ENCODE measurements at regions not wholly inside any gene's neighbourhood (a gene's known extent, or its start where the extent isn't known, plus 50 kb on each side); places are given as distances from the start of the nearest gene placed in this dataset.

DNA sequence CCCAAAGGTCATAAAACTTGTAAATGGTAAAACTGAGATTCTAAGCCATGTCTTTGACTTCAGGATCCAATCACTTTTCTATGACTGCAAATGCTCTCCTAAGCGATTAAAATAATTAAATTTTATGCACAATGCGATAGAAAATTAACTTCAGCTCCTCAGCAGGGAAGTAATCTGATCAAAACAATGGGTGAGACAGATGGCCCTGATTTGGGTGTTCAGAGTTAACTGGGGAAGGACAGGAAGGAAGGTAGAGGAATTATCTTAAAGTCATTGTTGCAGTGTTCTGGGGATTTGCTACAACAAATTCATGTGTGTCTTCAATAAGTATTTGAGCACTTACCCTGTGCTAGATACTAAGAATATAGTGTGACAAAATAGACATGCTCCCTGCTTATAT is 446.0 kb upstream of the MEX3C start:
- no peak overlapping the region for H3K4me3 ChIP-seq (ENCODE audit: low read depth, low read length)
- DNase-seq (ENCODE audit: low read depth) = no peak
- TF ChIP-seq, protein P1, sequence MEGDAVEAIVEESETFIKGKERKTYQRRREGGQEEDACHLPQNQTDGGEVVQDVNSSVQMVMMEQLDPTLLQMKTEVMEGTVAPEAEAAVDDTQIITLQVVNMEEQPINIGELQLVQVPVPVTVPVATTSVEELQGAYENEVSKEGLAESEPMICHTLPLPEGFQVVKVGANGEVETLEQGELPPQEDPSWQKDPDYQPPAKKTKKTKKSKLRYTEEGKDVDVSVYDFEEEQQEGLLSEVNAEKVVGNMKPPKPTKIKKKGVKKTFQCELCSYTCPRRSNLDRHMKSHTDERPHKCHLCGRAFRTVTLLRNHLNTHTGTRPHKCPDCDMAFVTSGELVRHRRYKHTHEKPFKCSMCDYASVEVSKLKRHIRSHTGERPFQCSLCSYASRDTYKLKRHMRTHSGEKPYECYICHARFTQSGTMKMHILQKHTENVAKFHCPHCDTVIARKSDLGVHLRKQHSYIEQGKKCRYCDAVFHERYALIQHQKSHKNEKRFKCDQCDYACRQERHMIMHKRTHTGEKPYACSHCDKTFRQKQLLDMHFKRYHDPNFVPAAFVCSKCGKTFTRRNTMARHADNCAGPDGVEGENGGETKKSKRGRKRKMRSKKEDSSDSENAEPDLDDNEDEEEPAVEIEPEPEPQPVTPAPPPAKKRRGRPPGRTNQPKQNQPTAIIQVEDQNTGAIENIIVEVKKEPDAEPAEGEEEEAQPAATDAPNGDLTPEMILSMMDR (IDR thresholded peaks at IDR 0.05; ENCODE audit: low read depth, low read length, missing control alignments) = no peak

DNA sequence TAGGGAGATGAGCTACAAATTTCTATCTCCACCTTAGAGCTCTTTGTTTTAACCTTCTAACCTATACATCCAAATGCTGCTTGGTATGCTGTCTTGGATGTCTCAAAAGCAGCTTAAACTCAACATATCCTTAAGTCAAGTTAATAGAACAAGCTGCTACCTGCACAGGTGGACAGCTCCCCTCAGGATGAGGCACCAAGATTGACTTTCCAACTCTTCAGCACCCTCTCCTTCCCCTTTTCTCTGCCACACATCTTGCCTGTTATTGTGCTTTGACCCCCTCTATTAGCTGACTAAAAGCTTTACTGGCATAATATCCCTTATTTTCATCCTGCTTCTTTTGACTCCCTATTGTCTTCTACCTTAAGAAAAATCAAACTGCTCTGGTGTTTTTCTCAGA is 448.1 kb upstream of the MEX3C start:
- H3K4me3 ChIP-seq (ENCODE audit: low read depth, low read length) = no peak overlapping the region
- no peak for DNase-seq (ENCODE audit: low read depth)
- TF ChIP-seq, protein P1 (IDR thresholded peaks at IDR 0.05; ENCODE audit: low read depth, low read length, missing control alignments) = no peak

DNA sequence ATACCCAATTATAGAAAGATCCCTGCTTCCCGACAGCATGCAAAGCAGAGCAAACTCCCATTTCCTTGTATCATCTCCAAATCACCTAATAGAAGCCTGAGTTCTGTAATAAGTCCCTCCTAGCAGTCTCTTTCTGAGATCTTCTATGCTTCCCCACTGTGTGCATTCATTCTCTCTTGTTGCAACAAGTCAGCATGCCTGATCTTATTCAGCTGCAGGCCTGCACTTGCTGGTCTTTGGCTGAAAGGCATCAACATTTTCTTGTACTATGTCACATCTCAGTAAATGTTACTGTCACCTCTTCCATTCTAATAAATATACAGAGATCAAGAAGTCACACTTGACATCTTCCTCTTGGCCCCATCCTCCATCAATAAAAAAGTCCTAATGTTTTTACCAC is 449.9 kb upstream of the MEX3C start:
- H3K4me3 ChIP-seq (ENCODE audit: low read depth, low read length) = no peak overlapping the region
- DNase-seq (ENCODE audit: low read depth) = no peak
- TF ChIP-seq, protein P1 (IDR thresholded peaks at IDR 0.05; ENCODE audit: low read depth, low read length, missing control alignments) = no peak

DNA sequence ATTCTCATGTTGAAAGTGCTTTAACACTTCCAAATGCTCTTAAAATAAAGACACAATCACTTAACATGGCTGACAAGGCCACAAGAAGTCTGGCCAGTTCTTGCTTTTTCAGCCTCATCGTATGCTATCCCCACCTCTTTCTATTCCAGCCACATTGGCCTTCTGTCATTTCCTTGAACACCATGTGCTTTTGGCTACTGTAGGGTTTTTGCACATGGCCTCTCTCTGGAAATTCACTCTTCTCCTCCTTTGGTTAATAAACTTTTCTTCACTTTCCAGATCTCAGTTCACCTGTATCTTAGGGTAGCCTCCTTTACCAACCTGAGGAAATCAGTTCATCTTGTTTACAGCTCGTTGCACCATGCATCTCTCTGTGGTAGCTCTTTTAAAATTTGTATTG is 450.5 kb upstream of the MEX3C start:
- TF ChIP-seq, protein P1 (IDR thresholded peaks at IDR 0.05; ENCODE audit: low read depth, low read length, missing control alignments) = no peak

DNA sequence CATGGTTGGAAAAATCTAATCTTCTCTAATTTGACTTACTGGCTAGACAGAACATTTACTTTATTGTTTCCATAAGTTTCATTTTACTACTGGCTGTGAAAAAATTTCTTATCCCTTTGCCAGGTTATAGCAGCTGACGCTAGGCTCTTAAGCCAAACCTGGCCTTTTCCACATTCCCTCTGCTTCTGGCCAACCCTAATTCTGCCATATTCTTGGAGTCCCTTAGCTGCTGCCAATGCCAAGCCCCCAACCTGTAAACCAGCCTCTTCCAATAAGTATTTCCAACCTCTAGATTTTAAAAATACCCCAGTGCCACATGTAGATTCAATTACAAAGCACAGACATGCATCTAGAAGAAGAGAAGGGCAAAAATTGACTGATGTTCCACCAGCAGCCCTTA is 452.3 kb upstream of the MEX3C start:
- DNase-seq (ENCODE audit: low read depth) = no peak
- TF ChIP-seq, protein P1 (IDR thresholded peaks at IDR 0.05; ENCODE audit: low read depth, low read length, missing control alignments) = no peak
- no peak overlapping the region for H3K4me3 ChIP-seq (ENCODE audit: low read depth, low read length)

More for the DNA sequence above, 450.5 kb upstream of the MEX3C start:
- no peak overlapping the region for H3K4me3 ChIP-seq (ENCODE audit: low read depth, low read length)
- DNase-seq (ENCODE audit: low read depth) = no peak

DNA sequence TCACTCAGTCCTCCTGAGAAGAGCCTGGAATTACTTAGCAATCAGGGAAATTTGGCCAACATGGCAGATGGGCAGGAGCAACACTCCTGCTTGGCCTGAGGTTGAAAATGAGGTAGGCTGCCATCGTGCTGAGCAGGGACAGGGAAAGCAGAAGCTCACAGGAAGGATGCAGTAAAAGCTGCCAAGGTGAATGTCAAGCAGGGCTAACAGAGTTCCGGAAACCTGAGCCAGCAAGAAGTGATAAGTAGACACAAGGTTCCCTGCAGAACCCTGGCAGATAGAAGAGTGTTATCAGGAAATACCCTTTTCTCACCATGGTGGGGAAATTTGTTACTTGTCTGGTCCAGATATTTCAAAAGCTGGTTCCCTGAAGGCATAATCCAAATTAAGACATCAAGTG is 454.3 kb upstream of the MEX3C start:
- H3K4me3 ChIP-seq (ENCODE audit: low read depth, low read length) = no peak overlapping the region
- DNase-seq (ENCODE audit: low read depth) = no peak
- TF ChIP-seq, protein P1 (IDR thresholded peaks at IDR 0.05; ENCODE audit: low read depth, low read length, missing control alignments) = no peak

DNA sequence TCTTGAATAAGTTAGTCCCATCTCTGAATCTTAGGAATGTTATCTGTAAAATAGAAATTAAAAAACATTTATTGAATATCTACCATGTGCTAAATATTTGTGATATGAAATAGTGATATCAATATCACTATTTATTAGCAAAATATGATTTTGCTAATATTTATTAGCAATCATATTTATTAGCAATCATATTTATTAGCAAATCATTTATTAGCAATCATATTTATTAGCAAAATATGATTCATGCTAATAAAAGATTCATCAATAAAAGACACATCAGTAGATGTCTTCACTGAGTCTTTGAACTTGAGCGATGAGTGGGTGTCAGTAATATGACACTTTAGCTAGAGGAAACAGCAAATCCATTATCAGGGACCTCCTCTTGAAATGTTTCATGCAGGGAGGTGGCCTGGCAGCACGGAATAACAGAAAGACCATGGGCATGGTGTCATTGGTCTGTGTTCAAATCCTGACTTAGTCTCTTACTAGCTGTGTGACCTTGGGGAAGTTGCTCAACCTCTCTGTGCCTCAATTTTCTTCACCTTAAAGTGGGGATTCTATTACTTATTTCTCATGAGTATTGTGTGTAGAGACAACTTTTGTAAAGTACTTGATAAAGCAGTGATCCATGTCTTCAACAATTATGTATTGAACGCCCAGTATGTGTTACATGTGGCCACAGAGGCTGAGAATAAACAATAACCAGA is 456.2 kb upstream of the MEX3C start:
- no peak for DNase-seq (ENCODE audit: low read depth)
- H3K4me3 ChIP-seq (ENCODE audit: low read depth, low read length) = no peak overlapping the region
- TF ChIP-seq, protein P1 (IDR thresholded peaks at IDR 0.05; ENCODE audit: low read depth, low read length, missing control alignments) = no peak

All from GM12864 (cell line).